ENCODE measurements at regions not wholly inside any gene's neighbourhood (a gene's known extent, or its start where the extent isn't known, plus 50 kb on each side); places are given as distances from the start of the nearest gene placed in this dataset.
"Not testable (repeated sequence)": the region's sequence is repeated elsewhere in the genome, so short reads cannot be mapped to it uniquely, and the experiment has no call there.

DNA sequence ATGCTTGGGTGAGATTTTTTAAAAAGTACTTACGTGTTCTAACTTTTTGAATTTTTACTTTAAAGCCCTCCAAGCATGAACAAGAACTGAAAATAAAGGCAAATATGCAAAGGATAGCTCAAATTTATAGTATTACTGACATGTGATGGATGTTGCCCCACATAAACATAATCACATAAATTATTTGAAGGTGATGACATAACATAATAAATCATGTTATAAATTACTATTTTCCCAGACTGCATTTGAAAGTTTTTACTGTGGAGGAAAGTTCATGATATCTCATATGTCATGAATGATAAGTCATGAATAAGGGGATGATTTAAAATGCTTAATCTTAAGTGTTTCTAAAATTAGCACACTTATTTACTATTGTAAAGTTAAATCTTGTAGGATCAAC, 705.7 kb upstream of the SLITRK1 start:
- Histone ChIP-seq H3K4me2 (no peak overlapping the region), H4K20me1 (no peaks in the 10 kb centered on the region), H3K27ac (no peak overlapping the region), H3K4me3 (no peak overlapping the region), H3K9ac (no peak overlapping the region), H3K9me3 (replicated peaks in 1 of 11) (no peaks in the 10 kb centered on the region), H3K27me3 (no peaks in the 10 kb centered on the region), H3K4me1 (no peaks in the 10 kb centered on the region), H3K36me3 (no peaks in the 10 kb centered on the region)
- no peak for TF ChIP-seq Cebpa-rat (IDR thresholded peaks at IDR 0.05)

DNA sequence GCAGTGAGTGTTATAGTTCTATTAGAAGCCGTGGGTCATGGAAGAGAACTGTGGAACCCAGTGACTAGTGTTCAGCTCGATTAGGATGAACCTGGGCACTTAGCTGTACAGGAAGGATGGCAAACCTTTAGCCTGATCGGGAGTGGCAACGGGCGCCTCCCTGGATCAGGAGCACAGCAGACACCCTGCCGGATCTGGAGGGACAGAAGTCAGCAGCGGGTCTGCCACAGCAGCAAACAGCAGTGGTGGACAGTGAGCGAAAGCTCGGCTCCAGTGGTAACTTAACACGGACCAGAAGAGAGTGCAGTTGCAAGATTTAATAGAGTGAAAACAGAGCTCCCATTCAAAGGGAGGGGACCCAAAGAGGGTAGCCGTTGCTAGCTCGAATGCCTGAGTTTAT, 697.6 kb upstream of the SLITRK1 start:
- not testable (repeated sequence) for H3K27me3 ChIP-seq, H3K4me1 ChIP-seq, H3K4me3 ChIP-seq

DNA sequence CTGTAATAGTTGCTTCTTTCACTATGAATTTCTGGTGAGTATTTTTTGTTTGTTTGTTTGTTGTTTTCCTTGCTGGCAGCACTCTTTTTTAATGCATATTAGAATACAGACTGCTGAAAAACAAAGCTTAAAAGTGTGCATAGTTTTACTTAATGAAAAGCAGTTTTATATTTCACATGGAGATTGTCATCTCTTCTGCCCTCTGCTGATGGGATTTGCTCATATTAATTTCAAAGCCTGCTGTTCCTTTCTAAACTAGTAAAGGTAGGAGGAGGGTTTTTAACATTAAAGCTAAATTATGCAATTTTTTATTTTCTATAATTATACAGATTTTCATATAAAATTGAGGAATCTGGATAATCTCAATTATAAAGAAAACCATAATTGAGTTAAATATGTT, 692.6 kb upstream of the SLITRK1 start:
- Histone ChIP-seq H3K9me3 (replicated peaks in 1 of 11) (no peaks in the 10 kb centered on the region; a peak in 1 of 22 replicates), H3K4me2 (no peak overlapping the region), H3K27ac (no peak overlapping the region), H3K36me3 (no peaks in the 10 kb centered on the region), H3K9ac (no peak overlapping the region), H4K20me1 (no peaks in the 10 kb centered on the region), H3K27me3 (no peaks in the 10 kb centered on the region), H3K4me3 (no peak overlapping the region), H3K4me1 (no peaks in the 10 kb centered on the region)
- no peak for TF ChIP-seq Cebpa-rat (IDR thresholded peaks at IDR 0.05)

More for the DNA sequence above, 697.6 kb upstream of the SLITRK1 start:
- H4K20me1 ChIP-seq; H3K9me3 ChIP-seq (replicated peaks in 1 of 11); H3K27ac ChIP-seq; H3K4me2 ChIP-seq; H3K9ac ChIP-seq; H3K36me3 ChIP-seq: not testable (repeated sequence)

DNA sequence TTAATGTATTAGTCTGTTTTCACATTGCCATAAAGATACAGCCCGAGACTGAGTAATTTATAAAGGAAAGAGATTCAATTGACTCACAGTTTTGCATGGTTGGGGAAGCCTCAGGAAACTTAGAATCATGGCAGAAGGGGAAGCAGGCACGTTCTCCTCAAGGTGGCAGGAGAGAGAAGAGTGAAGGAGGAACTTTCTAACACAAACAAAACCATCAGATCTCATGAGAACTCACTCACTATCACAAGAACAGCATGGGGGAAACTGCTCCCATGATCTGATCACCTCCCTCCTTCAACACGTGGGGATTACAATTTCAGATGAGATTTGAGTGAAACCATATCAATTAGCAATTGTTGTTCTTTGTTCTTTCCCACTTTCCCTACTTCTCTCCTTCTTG, 689.0 kb upstream of the SLITRK1 start:
- H3K36me3 ChIP-seq, result no peaks in the 10 kb centered on the region
- no peaks in the 10 kb centered on the region for H4K20me1 ChIP-seq
- H3K4me1 ChIP-seq, result 0 out of 20 replicates have a peak, but pooled peaks cover 0 to 6% (median 0%) of the 10 kb centered on the region in 10 experiments
- H3K27me3 ChIP-seq, result no peaks in the 10 kb centered on the region
- H3K9ac ChIP-seq, result no peak overlapping the region
- TF ChIP-seq Cebpa-rat (IDR thresholded peaks at IDR 0.05), result no peak
- no peaks in the 10 kb centered on the region for H3K9me3 ChIP-seq (replicated peaks in 1 of 11)
- no peak overlapping the region for H3K4me3 ChIP-seq
- H3K27ac ChIP-seq, result no peak overlapping the region
- H3K4me2 ChIP-seq, result no peak overlapping the region

DNA sequence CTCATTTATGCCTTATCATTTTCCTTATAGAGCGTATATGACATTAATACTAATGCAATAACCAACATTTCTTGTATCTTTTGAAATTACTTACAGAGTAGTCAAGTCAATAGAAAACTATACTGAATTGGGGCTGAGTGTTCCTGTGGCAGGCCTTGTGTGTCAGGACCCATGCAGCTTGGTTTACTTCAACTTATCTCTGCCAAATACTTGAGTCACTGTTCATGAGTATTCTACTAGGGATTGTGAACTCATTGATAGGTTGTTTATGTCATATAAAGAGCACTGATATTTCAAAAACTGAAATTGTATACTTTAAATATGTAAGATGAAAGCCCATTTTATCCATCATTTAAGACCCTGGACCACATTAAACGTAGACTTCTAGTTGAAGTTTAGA, 688.6 kb upstream of the SLITRK1 start:
- H3K4me1 ChIP-seq, result 0 out of 20 replicates have a peak, but pooled peaks cover 0 to 6% (median 0%) of the 10 kb centered on the region in 10 experiments
- H3K4me2 ChIP-seq, result no peak overlapping the region
- H3K4me3 ChIP-seq, result no peak overlapping the region
- H3K27ac ChIP-seq, result no peak overlapping the region
- no peak for TF ChIP-seq Cebpa-rat (IDR thresholded peaks at IDR 0.05)
- H3K36me3 ChIP-seq, result no peaks in the 10 kb centered on the region
- no peaks in the 10 kb centered on the region for H4K20me1 ChIP-seq
- no peak overlapping the region for H3K9ac ChIP-seq
- H3K9me3 ChIP-seq (replicated peaks in 1 of 11), result no peaks in the 10 kb centered on the region
- H3K27me3 ChIP-seq, result no peaks in the 10 kb centered on the region

DNA sequence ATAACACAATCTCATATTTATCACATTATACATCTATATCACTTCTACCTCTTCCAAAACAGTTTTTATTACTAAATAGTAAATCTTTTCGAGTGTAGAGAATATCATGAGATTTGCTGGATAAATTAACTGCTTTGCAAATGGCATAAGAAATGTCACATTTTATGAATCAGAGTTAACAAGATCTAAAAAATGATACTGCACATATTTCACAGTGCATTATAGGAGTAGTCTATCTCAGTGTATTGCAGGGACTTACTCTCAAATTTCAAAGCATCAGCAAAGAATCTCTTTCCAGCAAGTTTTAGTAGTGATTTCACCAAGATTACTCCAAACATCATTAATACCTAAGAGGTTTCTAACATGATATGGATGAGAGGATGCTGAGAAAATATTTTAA, 687.1 kb upstream of the SLITRK1 start:
- TF ChIP-seq Cebpa-rat (IDR thresholded peaks at IDR 0.05), result no peak
- H3K27ac ChIP-seq, result no peak overlapping the region
- H3K27me3 ChIP-seq, result no peaks in the 10 kb centered on the region
- no peak overlapping the region for H3K4me2 ChIP-seq
- no peaks in the 10 kb centered on the region for H4K20me1 ChIP-seq
- H3K4me3 ChIP-seq, result no peak overlapping the region
- no peak overlapping the region for H3K9ac ChIP-seq
- no peaks in the 10 kb centered on the region for H3K9me3 ChIP-seq (replicated peaks in 1 of 11)
- no peaks in the 10 kb centered on the region for H3K36me3 ChIP-seq
- H3K4me1 ChIP-seq, result 0 out of 20 replicates have a peak, but pooled peaks cover 0 to 6% (median 0%) of the 10 kb centered on the region in 10 experiments

DNA sequence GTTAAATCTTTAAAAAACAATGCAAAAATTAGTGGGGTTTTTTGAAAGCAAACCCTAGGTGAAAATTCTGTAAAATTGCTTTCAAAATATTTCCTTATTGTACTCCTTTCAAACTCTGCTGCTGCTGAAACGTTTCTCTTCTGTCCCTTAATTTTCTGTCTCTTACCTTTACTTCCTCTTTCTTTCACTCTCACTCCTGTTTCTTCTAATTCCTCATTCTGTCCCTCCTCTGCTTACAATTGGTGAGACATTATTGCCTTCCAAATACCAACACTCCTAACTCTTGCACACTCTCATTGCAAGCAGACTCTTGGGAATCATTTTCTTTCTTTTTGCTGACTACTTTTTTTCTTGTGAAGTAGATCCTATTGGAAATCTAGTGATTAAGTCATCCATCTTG, 685.6 kb upstream of the SLITRK1 start:
- Histone ChIP-seq H3K9me3 (replicated peaks in 1 of 11) (no peaks in the 10 kb centered on the region), H3K27ac (no peak overlapping the region), H3K27me3 (no peaks in the 10 kb centered on the region), H4K20me1 (no peaks in the 10 kb centered on the region), H3K4me3 (no peak overlapping the region), H3K36me3 (no peaks in the 10 kb centered on the region), H3K4me2 (no peak overlapping the region; a peak in 1 of 22 replicates), H3K4me1 (0 out of 20 replicates have a peak, but pooled peaks cover 0 to 6% (median 0%) of the 10 kb centered on the region in 10 experiments), H3K9ac (no peak overlapping the region)
- no peak for TF ChIP-seq Cebpa-rat (IDR thresholded peaks at IDR 0.05)

DNA sequence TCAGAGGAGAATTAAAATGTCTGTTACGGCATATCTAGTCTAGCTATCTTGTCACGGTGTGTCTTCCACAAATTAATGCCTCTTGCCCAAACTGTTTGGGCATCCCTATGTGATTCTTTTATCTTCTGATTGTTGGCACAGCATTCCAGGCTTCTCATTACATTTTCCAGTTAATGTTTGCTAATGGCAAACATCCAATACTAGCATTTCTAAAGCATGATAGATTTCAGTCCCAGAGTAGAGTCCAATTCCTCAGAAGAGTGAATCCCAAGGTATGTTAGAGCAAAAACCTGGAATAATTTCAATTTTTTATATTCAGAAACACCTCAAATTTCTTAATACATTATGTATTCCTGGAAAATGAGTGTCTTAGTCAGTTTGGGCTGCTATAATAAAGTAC, 684.5 kb upstream of the SLITRK1 start:
- Histone ChIP-seq H3K4me1 (0 out of 20 replicates have a peak, but pooled peaks cover 0 to 6% (median 0%) of the 10 kb centered on the region in 10 experiments), H3K27ac (no peak overlapping the region), H3K4me2 (no peak overlapping the region), H4K20me1 (no peaks in the 10 kb centered on the region), H3K9ac (no peak overlapping the region), H3K4me3 (no peak overlapping the region), H3K27me3 (no peaks in the 10 kb centered on the region), H3K9me3 (replicated peaks in 1 of 11) (no peaks in the 10 kb centered on the region), H3K36me3 (no peaks in the 10 kb centered on the region)
- TF ChIP-seq Cebpa-rat (IDR thresholded peaks at IDR 0.05), result no peak

DNA sequence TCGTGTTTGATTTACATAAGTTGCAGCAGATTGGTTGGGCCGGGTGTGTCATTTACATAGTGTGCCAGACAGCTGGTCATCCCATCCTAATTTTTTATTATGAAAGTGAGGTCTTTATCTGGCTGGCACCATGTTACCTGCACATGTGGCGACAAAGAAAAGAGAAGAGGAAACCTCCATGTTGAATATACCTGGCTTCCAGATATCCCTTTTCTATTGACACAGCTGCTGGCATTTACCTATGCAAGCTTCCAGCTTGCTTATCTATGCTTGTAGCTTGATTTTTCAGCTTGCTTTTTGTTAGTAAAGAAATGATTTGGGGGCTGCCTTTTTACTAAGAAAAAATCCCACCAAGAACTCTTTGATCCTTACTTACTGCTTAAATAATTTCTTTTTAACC, 681.3 kb upstream of the SLITRK1 start:
- Histone ChIP-seq H3K4me2 (no peak overlapping the region), H3K4me3 (no peak overlapping the region), H3K9ac (no peak overlapping the region), H4K20me1 (no peaks in the 10 kb centered on the region), H3K36me3 (no peaks in the 10 kb centered on the region), H3K9me3 (replicated peaks in 1 of 11) (peaks cover 0 to 13% (median 6%) of the 10 kb centered on the region in 11 experiments; a peak in 6 of 22 replicates), H3K4me1 (0 out of 20 replicates have a peak, but pooled peaks cover 0 to 6% (median 0%) of the 10 kb centered on the region in 10 experiments), H3K27me3 (no peaks in the 10 kb centered on the region), H3K27ac (no peak overlapping the region)
- TF ChIP-seq Cebpa-rat (IDR thresholded peaks at IDR 0.05), result no peak

DNA sequence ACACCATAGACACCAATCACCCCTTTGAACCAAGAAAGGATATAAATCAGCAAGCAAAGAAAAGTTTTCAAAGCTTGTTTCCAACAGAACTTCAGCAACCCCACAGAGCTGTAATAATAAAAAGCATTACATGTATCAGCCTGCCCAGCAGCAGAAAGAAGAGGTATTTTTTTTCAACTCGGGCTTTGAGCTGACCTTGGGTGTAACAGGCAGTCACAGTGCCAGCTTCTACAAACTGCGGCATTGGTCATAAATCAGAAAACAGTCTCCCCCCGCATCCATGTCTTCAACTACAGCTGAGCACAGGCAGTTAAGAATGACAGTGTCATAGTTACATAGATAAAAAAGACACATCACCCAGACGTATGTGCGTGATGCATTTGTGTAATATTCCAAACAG, 671.0 kb upstream of the SLITRK1 start:
- Histone ChIP-seq H3K4me3 (no peak overlapping the region), H3K4me2 (no peak overlapping the region), H4K20me1 (no peaks in the 10 kb centered on the region), H3K27ac (no peak overlapping the region), H3K9ac (no peak overlapping the region), H3K36me3 (no peaks in the 10 kb centered on the region), H3K27me3 (no peaks in the 10 kb centered on the region), H3K9me3 (replicated peaks in 1 of 11) (no peaks in the 10 kb centered on the region), H3K4me1 (no peaks in the 10 kb centered on the region)
- TF ChIP-seq Cebpa-rat (IDR thresholded peaks at IDR 0.05), result no peak

Data from BLaER1 treated with 17β-estradiol and CSF1 and Interleukin-3, amounts not matched to agents 10 nM and 100 nM (cell line).